Testis (tissue), 2 donors: ENCODE measurements at regions not wholly inside any gene's neighbourhood (a gene's known extent, or its start where the extent isn't known, plus 50 kb on each side); places are given as distances from the start of the nearest gene placed in this dataset.

Experiments used
- DNase-seq: peaks from one replicate; pipeline ENCODE4 v3.0.0-alpha.2; 2019
- H3K27ac ChIP-seq, 2 donors: fragments of 200-600 bp; sonication (generic); one replicate each; pipeline ENCODE4 v1.5.1; 2019
- H3K27me3 ChIP-seq: fragments of 200-600 bp; sonication (generic); one replicate; pipeline ENCODE4 v1.5.1; 2019
- H3K36me3 ChIP-seq: fragments of 200-600 bp; sonication (generic); one replicate; pipeline ENCODE4 v1.5.1; 2017; ENCODE audit warnings: low read depth; ENCODE audit errors: missing control alignments
- H3K4me1 ChIP-seq: fragments of 200-600 bp; sonication (generic); one replicate; pipeline ENCODE4 v1.5.1; 2019
- H3K4me3 ChIP-seq, 2 donors: fragments of 200-600 bp; sonication (generic); one replicate each; pipeline ENCODE4 v1.5.1; 2017 to 2019
- H3K9me3 ChIP-seq: fragments of 200-600 bp; sonication (generic); one replicate; pipeline ENCODE4 v1.5.1; 2017
- POLR2A ChIP-seq: fragments of 450-650 bp; IDR thresholded peaks from one replicate; pipeline ENCODE4 v1.6.1; 2017; ENCODE audit warnings: antibody characterized with exemption, mild to moderate bottlenecking, moderate library complexity
- WGBS, 2 donors: methylation state at CpG; one replicate each; pipeline ENCODE4 v1.1.5; 2018; 5-methylcytosine and 5-hydroxymethylcytosine counted together
- intact Hi-C: fragments of 100-400 bp; cut with DNase I; formaldehyde crosslinking; loops from one replicate; pipeline ENCODE4 v1.15.1; 2023; ENCODE audit warnings: low total_unique reads
- TF ChIP-seq, protein P1 (sequence below), 3 experiments: fragments of 450-650 bp in 2 of 3; fragments of 200-600 bp in 1 of 3; sonication (generic) in 1 of 3; IDR thresholded peaks; one replicate each; pipeline ENCODE4 v1.5.1; 2016 to 2019; ENCODE audit warnings: antibody characterized with exemption in 3 of 3, mild to moderate bottlenecking in 2 of 3, moderate library complexity in 1 of 3

DNA sequence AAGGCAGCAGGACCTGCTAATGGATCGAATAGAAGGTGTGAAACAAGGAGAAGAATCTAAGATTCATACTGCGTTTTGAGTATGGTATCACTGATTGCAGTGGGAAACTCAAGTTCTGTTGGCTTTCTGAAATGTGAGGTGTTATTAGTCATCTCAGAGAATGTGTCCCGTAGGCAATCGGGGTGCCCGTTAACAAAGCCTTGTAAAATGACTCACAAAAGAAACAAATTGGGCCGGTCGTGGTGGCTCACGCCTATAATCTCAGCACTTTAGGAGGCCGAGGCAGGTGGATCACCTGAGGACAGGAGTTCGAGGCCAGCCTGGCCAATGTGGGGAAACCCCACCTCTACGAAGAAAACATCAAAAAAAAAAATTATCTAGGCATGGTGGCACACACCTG lies 118.2 kb upstream of the C7orf33 start:
- no peaks in the 10 kb centered on the region for H3K4me1 ChIP-seq
- TF ChIP-seq POLR2A = no peak
- TF ChIP-seq, protein P1, sequence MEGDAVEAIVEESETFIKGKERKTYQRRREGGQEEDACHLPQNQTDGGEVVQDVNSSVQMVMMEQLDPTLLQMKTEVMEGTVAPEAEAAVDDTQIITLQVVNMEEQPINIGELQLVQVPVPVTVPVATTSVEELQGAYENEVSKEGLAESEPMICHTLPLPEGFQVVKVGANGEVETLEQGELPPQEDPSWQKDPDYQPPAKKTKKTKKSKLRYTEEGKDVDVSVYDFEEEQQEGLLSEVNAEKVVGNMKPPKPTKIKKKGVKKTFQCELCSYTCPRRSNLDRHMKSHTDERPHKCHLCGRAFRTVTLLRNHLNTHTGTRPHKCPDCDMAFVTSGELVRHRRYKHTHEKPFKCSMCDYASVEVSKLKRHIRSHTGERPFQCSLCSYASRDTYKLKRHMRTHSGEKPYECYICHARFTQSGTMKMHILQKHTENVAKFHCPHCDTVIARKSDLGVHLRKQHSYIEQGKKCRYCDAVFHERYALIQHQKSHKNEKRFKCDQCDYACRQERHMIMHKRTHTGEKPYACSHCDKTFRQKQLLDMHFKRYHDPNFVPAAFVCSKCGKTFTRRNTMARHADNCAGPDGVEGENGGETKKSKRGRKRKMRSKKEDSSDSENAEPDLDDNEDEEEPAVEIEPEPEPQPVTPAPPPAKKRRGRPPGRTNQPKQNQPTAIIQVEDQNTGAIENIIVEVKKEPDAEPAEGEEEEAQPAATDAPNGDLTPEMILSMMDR (IDR thresholded peaks at IDR 0.05) = no peak
- DNase-seq = no peak

DNA sequence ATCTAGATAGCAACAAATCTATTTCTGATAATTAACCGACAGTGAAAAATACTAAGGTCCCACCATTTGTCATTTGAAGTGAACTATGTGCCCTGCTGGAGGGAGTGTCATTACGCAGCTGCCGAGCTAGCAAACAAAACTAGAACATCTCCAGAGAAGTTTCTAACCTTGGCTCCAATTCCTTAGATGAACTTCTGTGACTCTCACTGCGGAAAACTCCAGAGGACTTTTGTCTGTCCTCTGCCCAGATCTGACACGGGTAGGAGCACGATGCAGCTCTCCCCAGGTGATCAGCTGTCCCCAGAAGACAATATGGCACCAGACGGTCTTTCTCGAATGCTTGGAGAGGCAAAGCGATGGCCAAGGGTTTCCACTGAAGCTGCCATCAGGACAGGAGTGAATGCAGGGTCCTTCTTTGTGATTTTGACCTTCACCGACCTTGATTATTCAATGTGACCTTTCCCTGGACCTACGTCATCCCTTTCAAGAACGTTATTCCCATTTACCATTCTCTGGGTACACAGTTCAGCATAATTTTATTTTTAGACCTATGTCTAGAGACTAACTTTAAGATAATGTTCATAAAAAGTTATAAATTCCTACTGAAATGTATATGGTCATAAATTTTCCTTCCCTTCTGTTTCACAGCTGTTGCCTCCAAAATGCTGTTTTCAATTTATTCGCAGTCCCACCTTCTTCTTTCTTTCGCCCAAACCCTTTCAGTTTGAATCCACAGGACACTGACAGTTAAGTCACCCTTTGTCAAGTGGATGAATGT lies 116.7 kb upstream of the C7orf33 start:
- TF ChIP-seq, protein P1 (IDR thresholded peaks at IDR 0.05) = no peak
- TF ChIP-seq POLR2A = no peak
- 58 to 74% methylated on average over 14 of the region's 14 CpGs for WGBS, 2 donors
- H3K36me3 ChIP-seq = no peaks in the 10 kb centered on the region
- DNase-seq = no peak
- no peak overlapping the region for H3K27ac ChIP-seq
- H3K27me3 ChIP-seq = no peaks in the 10 kb centered on the region
- no peaks in the 10 kb centered on the region for H3K9me3 ChIP-seq
- no peak overlapping the region for H3K4me3 ChIP-seq
- no peaks in the 10 kb centered on the region for H3K4me1 ChIP-seq
- intact Hi-C loops = no loop called here

More for the DNA sequence above, 118.2 kb upstream of the C7orf33 start:
- H3K27ac ChIP-seq = no peak overlapping the region
- no peaks in the 10 kb centered on the region for H3K36me3 ChIP-seq
- no peak overlapping the region for H3K4me3 ChIP-seq
- intact Hi-C loops = no loop called here
- 90 to 92% methylated on average over 11 of the region's 11 CpGs for WGBS, 2 donors
- no peaks in the 10 kb centered on the region for H3K27me3 ChIP-seq
- H3K9me3 ChIP-seq = no peaks in the 10 kb centered on the region

DNA sequence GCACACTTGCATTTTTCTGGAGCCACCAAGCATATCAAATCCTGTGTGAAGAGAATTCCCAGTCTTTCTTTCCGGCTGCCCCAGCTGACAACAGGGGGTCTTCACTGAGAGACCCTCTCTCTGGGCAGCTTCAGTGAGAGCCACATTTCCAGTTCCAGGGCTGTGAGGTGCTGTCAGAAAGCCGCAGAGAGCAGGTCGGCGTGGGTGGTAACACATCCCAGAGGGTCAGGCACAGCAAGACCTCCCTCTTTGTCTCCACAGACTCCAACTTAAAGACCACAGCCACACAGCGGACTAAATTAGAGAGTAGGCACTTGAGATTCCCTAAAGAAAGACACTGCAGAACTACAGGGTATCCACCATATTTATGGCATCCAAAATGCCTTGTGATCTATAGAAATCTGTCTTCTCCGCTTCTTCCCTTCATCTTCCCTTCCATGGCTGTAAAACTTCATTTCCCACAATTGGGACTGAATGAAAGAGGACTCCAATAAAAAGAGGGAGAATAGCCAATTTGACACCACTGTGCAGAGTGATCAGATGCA lies 116.0 kb upstream of the C7orf33 start:
- TF ChIP-seq POLR2A = no peak
- TF ChIP-seq, protein P1 (IDR thresholded peaks at IDR 0.05) = no peak
- no peaks in the 10 kb centered on the region for H3K4me1 ChIP-seq
- DNase-seq = no peak
- H3K9me3 ChIP-seq = no peaks in the 10 kb centered on the region
- no peaks in the 10 kb centered on the region for H3K36me3 ChIP-seq
- no peak overlapping the region for H3K27ac ChIP-seq
- intact Hi-C loops = no loop called here
- H3K27me3 ChIP-seq = no peaks in the 10 kb centered on the region
- 75 to 80% methylated on average over 6 of the region's 6 CpGs for WGBS, 2 donors
- H3K4me3 ChIP-seq = no peak overlapping the region

DNA sequence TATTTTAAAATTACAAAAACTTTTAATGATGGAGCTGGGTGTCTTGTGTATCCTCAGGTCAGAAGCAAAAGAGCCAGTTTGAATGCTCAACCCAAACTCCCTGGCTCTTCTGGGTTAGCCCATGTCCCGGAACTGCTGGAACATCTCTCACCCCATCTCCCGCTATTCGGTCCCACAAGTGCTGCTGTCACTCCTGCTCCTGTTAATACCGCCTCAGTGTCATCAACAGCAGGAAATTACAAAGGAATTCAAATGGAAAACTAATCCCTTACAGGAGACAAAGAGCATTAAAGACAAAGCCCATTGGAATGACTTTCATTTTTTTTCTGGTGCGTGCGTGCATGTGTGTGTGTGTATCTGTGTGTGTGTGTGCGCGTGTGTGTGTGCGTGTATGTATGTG lies 112.0 kb upstream of the C7orf33 start:
- 83 to 84% methylated on average over 9 of the region's 9 CpGs for WGBS, 2 donors
- no peak for TF ChIP-seq POLR2A
- TF ChIP-seq, protein P1 (IDR thresholded peaks at IDR 0.05) = no peak
- intact Hi-C loops = no loop called here
- Histone ChIP-seq H3K36me3 (no peaks in the 10 kb centered on the region), H3K9me3 (no peaks in the 10 kb centered on the region), H3K4me1 (no peaks in the 10 kb centered on the region), H3K27me3 (no peaks in the 10 kb centered on the region), H3K27ac (no peak overlapping the region), H3K4me3 (no peak overlapping the region)
- no peak for DNase-seq
